Stimulated activated CD4-positive, alpha-beta T cell treated with anti-CD3 and anti-CD28 coated beads, Interleukin-2, amount 100 ng/mL, for 48 hours (primary cell): ENCODE measurements at regions not wholly inside any gene's neighbourhood (a gene's known extent, or its start where the extent isn't known, plus 50 kb on each side); places are given as distances from the start of the nearest gene placed in this dataset.
"Not testable (repeated sequence)": the region's sequence is repeated elsewhere in the genome, so short reads cannot be mapped to it uniquely, and the experiment has no call there.

Source experiments
- DNase-seq, 2 donors: peaks; one replicate each; pipeline ENCODE4 v3.0.0-alpha.2; 2020

DNA sequence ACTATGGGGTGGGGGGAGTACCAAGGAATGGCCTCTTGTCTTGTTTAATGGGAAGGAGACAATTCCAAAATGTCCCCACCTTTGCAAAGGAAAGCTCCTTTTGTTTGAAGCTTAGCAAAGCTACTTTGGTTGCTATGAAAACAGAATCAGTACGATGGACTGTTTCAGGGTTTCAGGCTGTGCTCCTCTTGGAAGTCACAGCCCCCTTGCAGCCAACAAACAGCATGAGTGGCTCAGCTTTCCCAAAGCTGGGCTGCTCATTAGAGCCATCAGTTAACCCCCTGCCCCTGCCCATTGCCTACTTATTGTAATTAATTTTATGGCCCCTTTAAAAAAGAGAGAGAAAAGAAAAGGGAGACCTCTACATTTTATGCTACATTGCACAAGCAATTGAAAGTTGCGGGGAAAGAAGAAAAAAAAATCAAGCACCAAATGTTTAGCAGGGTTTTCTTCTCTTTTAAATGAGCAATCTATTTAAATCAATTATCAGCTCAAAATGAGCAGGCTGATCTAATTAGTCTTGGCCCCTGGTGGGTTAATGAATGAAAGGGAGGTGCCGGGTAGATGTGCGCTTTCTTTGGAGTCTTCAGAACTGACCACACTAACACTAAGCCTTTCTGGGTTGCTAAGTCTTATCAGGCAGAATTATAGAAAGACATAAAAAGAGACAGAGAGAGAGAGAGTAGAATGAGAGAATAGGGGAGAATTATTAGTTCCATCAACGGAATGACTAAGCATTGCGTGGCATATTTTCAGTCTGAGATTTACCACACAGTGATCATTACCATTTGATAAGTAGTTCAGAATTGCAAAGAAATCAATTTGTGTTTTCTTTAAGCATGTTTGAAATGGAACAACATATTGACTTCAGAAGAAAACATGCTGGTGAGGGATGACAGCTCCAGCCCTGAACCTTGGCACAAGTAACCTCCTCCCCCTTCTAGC is 284.9 kb downstream of the INSIG2 start:
- no peak for DNase-seq

GRCh38 chr2:118371515-118371914 is 283.2 kb downstream of the INSIG2 start:
- DNase-seq: no peak

GRCh38 chr2:118369521-118369920 is 281.2 kb downstream of the INSIG2 start:
- not testable (repeated sequence) for DNase-seq

GRCh38 chr2:118363604-118364003 is 275.3 kb downstream of the INSIG2 start:
- DNase-seq: no peak

DNA sequence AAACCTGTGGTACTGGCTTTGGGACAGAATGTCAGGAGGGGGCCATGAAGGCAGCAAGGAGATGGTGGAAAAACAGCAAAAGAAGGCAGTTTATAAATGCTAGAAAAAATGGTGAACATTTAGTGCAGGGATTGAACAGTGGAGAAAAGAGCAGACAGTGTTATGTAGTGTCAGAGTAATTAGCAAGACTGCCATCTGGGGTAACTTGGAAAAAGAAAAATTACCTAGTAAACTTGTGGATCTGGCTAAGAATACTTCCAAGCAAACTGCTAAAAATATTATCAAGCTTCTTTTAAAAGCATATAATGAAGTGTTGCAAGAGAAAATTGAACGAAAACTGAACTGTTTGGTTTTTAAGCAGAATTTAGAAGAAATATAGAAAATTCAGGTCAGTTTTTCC is 267.8 kb downstream of the INSIG2 start:
- no peak for DNase-seq

DNA sequence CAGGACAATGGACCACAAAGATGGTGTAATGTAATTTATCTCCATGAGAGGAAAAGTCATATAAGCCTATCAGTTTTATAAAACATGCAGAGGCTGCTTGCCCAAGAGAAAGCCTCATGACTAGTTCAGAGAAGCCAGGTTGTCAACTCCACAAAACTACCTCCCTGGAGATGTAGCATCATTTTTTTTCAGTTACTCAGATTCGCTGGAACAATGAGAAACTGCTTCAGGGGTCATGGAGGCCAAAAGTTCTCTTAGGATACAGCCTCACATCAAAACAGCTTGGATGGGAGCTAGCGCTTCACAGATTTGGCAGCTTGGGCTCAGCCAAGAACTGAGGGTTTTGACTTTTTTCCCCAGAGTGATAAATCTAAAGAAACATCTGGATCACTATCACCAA is 263.5 kb downstream of the INSIG2 start:
- DNase-seq: no peak

- no peak for DNase-seq
These were observed 262.4 kb downstream of the INSIG2 start for GRCh38 chr2:118350621-118351020.

GRCh38 chr2:118349365-118349764 is 261.1 kb downstream of the INSIG2 start:
- no peak for DNase-seq

DNA sequence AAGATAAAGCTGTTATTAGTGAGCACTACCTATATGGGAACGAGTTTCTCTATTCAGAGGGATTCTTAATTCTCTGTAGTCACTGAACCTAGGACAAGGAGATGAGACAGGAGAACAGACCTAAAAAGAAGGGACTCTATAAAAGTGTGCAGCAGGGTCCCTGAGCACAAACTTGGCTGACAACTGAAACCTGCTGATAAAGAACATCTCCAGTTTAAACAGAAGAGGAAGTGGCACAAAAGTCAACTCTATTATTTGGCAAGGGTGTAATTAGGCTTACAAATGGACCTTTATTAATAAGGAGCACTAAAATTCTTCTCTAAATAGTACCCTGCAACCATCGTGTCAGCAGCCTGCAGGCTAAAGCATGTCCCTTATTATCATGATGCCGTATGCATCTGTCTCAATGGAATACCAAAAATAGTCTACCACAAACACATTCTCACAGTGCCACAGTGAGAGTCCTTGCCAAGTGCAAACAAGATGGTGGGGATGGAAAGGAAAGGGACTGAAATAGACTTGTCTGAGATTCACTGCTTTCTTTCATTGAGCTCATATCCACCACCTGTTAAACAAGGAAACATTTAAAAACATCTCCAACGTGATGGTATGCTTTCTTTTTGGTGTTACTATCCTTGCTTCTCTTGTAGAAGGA is 260.2 kb downstream of the INSIG2 start:
- no peak for DNase-seq

DNA sequence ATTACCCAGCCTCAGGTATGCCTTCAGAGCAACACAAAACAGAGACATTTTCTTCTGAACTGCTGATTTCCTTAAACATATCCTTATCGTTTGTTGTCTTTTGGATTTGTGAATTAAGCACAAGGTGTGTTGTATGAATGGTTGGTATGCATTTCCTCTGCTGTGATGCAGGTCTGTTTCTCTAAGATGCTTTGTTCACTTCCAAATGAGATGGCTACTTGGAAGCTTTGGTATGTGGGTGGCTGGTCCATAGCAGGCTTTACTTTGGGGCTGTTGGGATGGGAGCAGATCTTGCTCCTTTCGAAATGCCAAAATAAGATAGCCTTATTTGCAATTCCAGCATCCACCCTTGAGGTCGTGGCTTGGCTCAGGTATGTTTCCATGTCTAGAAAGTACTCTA is 257.2 kb downstream of the INSIG2 start:
- no peak for DNase-seq

- DNase-seq: no peak
These were observed 251.8 kb downstream of the INSIG2 start for GRCh38 chr2:118340103-118340502.

GRCh38 chr2:118339386-118339785 is 251.1 kb downstream of the INSIG2 start:
- no peak for DNase-seq

GRCh38 chr2:118333664-118334063 is 245.4 kb downstream of the INSIG2 start:
- DNase-seq: no peak

DNA sequence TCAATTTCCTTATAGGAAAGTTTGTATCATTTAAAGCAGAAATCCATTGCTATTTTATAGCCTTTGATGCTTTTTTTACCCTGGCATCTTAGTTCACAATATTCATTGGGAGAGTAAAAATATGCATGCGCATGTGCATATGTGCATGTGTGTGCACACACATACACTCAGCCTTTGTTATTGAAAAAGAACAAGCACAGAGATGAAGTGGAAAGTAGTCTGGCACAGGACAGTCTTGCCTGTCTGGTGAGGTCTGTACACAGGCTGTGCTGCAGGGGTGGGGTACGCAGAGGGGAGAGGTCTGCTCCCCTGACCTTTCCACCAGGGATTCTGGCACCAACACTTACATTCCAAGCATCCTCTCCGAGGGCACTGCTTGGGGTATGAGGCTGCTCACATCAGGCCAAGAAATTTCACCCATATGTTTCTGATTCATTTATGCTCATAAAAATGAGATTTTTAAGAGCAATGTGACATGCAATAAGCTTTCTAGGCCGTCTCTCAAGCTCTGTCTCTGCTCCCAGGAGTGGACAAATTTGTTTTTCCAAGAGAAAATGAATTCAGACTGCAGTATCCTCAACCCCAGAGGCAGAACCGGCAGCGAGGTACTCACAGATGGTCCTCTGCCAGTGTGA is 237.2 kb downstream of the INSIG2 start:
- no peak for DNase-seq

DNA sequence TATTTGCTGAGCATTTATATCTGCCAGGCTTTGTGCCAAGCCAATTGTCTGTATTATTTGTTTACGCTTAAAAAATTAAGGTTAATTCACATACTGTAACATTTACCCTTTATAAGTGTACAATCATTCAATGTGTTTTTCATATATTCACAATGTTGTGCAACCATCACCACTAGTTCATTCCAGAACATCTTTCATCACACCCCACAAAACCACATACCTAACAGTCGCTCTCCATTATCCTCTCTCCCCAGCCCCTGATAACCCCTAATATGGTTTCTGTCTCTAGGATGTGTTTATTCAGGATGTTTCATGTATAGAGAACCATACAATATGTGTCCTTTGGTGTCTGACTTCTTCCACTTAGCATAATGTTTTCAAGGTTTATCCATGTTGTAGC is 234.1 kb downstream of the INSIG2 start:
- no peak for DNase-seq

DNA sequence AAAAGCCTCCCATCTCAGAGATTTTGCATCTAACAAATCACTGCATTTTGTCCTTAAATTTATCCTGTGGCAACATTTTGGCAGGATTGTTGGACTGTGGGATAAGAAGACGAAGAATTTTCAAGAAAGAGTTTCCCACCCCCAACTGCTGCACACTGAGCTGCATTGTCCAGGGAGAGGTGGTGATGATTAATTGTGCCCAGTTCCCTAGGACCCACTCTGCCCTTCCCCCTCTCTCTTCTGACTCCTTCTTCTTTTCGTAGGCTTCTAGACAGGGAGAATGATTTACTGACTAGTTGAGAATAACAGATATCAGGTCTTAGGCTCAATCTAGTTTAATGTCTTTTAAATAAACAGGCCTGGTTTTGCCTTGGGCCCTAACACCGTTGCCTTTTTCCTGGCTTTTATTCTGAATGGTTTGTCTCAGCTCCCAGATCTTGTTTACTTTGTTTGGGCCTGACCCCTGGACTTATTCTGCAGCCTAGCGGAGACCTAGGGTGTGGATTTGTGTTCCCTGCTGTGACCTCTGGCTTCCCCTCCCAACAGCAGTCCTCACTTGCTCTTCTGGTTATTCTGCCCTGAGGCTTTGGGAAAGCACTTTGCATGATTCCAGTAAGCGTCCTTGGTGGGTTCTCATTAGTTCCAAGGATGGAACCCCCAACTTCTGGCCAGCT is 233.3 kb downstream of the INSIG2 start:
- no peak for DNase-seq

DNA sequence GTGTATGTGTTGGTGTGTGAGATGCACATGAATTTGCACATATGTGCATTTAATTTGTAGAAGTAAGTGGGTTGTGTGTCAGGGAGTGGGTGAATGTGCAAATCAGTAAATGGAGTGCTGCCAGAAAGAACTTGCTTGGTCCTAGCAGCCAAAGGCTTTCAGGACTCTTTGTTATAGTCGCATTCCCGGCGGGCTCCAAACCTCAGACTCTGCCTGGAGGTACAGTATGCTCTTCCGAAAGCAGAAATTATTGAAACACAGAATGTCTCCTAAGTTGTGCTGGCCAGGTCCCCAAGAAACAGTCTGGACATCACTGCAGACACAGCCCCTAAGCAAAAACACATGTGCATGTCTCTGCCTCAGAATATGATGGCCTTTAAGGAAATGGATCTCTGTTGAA is 232.4 kb downstream of the INSIG2 start:
- no peak for DNase-seq

DNA sequence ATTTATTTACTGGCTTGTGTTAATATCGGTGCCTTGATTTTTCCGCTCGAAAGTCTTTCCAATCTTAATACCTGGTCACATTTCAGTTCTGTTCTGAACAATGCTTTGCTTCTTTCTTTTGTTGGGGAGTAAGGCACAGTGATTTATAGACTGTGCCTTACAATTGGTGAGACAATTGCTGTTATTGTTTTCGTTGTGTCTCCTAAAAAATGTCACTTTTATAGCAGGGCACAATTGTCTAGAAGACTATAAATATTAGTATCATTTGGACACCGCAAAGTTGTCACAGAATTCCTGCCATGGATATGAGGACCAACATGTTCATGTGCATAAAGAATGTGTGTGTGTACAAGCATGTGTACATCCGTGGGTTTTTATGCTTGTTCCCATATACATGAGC is 231.9 kb downstream of the INSIG2 start:
- DNase-seq: no peak

- DNase-seq: no peak
These were observed 231.0 kb downstream of the INSIG2 start for GRCh38 chr2:118319271-118319684.

GRCh38 chr2:118315606-118316005 is 227.3 kb downstream of the INSIG2 start:
- no peak for DNase-seq

- no peak for DNase-seq
These were observed 224.9 kb downstream of the INSIG2 start for GRCh38 chr2:118312969-118313756.

DNA sequence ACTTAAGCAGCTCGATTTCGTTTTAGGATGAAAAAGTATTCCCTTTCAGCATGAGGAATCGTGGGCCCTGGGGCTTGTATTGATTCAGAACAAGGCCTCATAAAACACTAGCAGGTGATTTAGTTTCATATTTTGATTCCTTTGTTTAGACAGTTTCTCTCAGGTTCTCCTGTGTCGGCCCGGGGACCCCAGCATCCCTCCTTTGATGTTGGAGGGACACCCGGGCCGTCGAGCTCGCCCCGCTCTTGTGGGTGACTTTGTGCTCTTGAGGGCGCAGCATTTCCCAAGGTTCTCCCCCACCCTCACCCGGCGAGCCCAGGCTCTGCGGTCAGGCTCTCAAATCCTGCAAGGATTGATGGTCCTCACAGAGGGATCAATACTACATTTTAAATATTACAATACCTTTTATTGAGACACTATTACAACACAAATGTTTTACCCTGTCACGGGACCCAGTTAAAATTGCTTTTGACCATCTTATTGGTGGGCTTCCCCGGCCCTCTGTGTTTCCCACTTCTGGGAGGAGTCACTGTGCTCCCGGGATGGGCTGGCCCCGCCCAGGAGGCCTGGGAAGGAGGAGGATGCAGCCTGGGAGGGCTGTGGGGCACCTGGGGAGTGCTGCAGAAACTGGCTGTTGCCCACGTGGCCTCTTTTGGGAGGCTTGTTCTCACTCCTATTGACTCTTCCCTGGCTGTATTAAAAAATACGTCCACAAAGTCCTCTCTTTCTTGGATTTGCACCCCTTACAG is 222.6 kb downstream of the INSIG2 start:
- DNase-seq: no peak
